ENCODE measurements at regions not wholly inside any gene's neighbourhood (a gene's known extent, or its start where the extent isn't known, plus 50 kb on each side); places are given as distances from the start of the nearest gene placed in this dataset.

GRCh38 chr16:75811020-75811634, 84.8 kb upstream of the CPHXL start:
- TF ChIP-seq POLR2A (IDR thresholded peaks at IDR 0.05) = no peak
- TF ChIP-seq CTCF (IDR thresholded peaks at IDR 0.05) = no peak
